A673 (cell line): ENCODE measurements at regions not wholly inside any gene's neighbourhood (a gene's known extent, or its start where the extent isn't known, plus 50 kb on each side); places are given as distances from the start of the nearest gene placed in this dataset.

Source experiments
- BruUV-seq: library from RNA; stranded (reverse); fragments of 400-500 nt; replicated peaks from 2 replicates; lab custom pipeline; 2021; lab: Mats Ljungman, UMichigan
- CTCF ChIA-PET: fragments of 300-600 bp; sonication (Branson Sonifier 250); formaldehyde crosslinking; loops from one replicate; lab custom pipeline; 2022; ENCODE audit warnings: antibody characterized with exemption; lab: Charles Lee
- POLR2A ChIA-PET: fragments of 300-600 bp; sonication (Branson Sonifier 250); formaldehyde crosslinking; loops from one replicate; lab custom pipeline; 2022; ENCODE audit warnings: antibody characterized with exemption; ENCODE audit not compliant: low non-redundant PET; lab: Charles Lee
- DNase-seq: peaks from one replicate; pipeline ENCODE4 v3.0.0-alpha.2; 2015; ENCODE audit warnings: low spot score
- H3K27ac ChIP-seq: fragments of 200-600 bp; sonication (generic); 2 replicates; pipeline ENCODE4 v1.5.1; 2016; ENCODE audit warnings: mixed run types, low read depth, mild to moderate bottlenecking, mixed read lengths, antibody characterized with exemption, low read length; ENCODE audit not compliant: poor library complexity, severe bottlenecking
- H3K27me3 ChIP-seq: fragments of 200-600 bp; sonication (generic); replicated peaks from 2 replicates; pipeline ENCODE4 v1.6.1; 2017; ENCODE audit warnings: mixed run types, low read depth, mild to moderate bottlenecking, mixed read lengths, antibody characterized with exemption, low read length; ENCODE audit not compliant: insufficient read depth, poor library complexity
- H3K36me3 ChIP-seq: fragments of 200-600 bp; sonication (generic); 2 replicates; pipeline ENCODE4 v1.6.1; 2016; ENCODE audit warnings: mixed run types, mild to moderate bottlenecking, mixed read lengths, antibody characterized with exemption, low read length; ENCODE audit not compliant: insufficient read depth, poor library complexity, severe bottlenecking
- H3K4me1 ChIP-seq: fragments of 200-600 bp; sonication (generic); 2 replicates; pipeline ENCODE4 v1.6.1; 2017; ENCODE audit warnings: mixed run types, mild to moderate bottlenecking, mixed read lengths, antibody characterized with exemption, low read length; ENCODE audit not compliant: insufficient read depth, poor library complexity, severe bottlenecking
- H3K4me3 ChIP-seq: fragments of 200-600 bp; sonication (generic); 2 replicates; pipeline ENCODE4 v1.5.1; 2016; ENCODE audit warnings: low read depth, mixed run types, mild to moderate bottlenecking, mixed read lengths, low read length; ENCODE audit not compliant: poor library complexity, severe bottlenecking
- H3K9me3 ChIP-seq: fragments of 200-600 bp; sonication (generic); 2 replicates; pipeline ENCODE4 v1.6.1; 2016; ENCODE audit warnings: mixed run types, low read depth, mild to moderate bottlenecking, mixed read lengths, antibody characterized with exemption, low read length; ENCODE audit not compliant: poor library complexity, severe bottlenecking
- CTCF ChIP-seq: fragments of 300-800, 200-600 bp; sonication (generic); conservative IDR thresholded peaks from 2 replicates; pipeline ENCODE4 v1.5.1; 2017; ENCODE audit warnings: low read depth, mild to moderate bottlenecking, antibody characterized with exemption, low read length, moderate library complexity, mixed read lengths
- EZH2 ChIP-seq: fragments of 200-600 bp; sonication (generic); IDR thresholded peaks from 2 replicates; pipeline ENCODE4 v1.6.1; 2017; ENCODE audit warnings: borderline replicate concordance, low read depth, mild to moderate bottlenecking, mixed read lengths, antibody characterized with exemption, low read length; ENCODE audit not compliant: poor library complexity, severe bottlenecking
- intact Hi-C: fragments of 100-400 bp; cut with micrococcal nuclease; formaldehyde crosslinking; loops from one replicate; pipeline ENCODE4 v1.10.0; 2022; ENCODE audit not compliant: unreplicated experiment

GRCh38 chr14:53380867-53381225, 227.7 kb upstream of the DDHD1 start:
- TF ChIP-seq CTCF (no peak), EZH2 (no peak)
- ChIA-PET POLR2A (no interaction called here), CTCF (no interaction called here)
- no peak overlapping the region for H3K4me3 ChIP-seq
- H3K9me3 ChIP-seq = no peaks in the 10 kb centered on the region
- peaks cover 6% of the 10 kb centered on the region for H3K27me3 ChIP-seq
- no peak overlapping the region for H3K27ac ChIP-seq
- intact Hi-C loops = no loop called here
- BruUV-seq = no TSS peak
- DNase-seq = no peak
- no peaks in the 10 kb centered on the region for H3K36me3 ChIP-seq
- H3K4me1 ChIP-seq = no peaks in the 10 kb centered on the region

GRCh38 chr14:53380052-53380866, 227.1 kb upstream of the DDHD1 start:
- H3K36me3 ChIP-seq = no peaks in the 10 kb centered on the region
- intact Hi-C loops = no loop called here
- no peak overlapping the region for H3K27ac ChIP-seq
- no peak for DNase-seq
- TF ChIP-seq CTCF (no peak), EZH2 (no peak)
- ChIA-PET CTCF (no interaction called here), POLR2A (no interaction called here)
- no TSS peak for BruUV-seq
- no peaks in the 10 kb centered on the region for H3K4me1 ChIP-seq
- H3K27me3 ChIP-seq = peaks cover 10% of the 10 kb centered on the region
- H3K9me3 ChIP-seq = no peaks in the 10 kb centered on the region
- H3K4me3 ChIP-seq = no peak overlapping the region

- POLR2A ChIA-PET = no interaction called here
- no peaks in the 10 kb centered on the region for H3K4me1 ChIP-seq
These were observed 225.0 kb upstream of the DDHD1 start for GRCh38 chr14:53378142-53378541.

More at GRCh38 chr14:53378142-53378541, 225.0 kb upstream of the DDHD1 start:
- Histone ChIP-seq H3K36me3 (no peaks in the 10 kb centered on the region), H3K9me3 (no peaks in the 10 kb centered on the region), H3K27ac (no peak overlapping the region), H3K4me3 (no peak overlapping the region), H3K27me3 (peaks cover 13% of the 10 kb centered on the region)
- CTCF ChIA-PET = no interaction called here
- no peak for DNase-seq
- intact Hi-C loops = no loop called here
- BruUV-seq = no TSS peak
- TF ChIP-seq CTCF (no peak), EZH2 (no peak)
